VCaP (cell line): ENCODE measurements at regions not wholly inside any gene's neighbourhood (a gene's known extent, or its start where the extent isn't known, plus 50 kb on each side); places are given as distances from the start of the nearest gene placed in this dataset.

Experiments
- H3K27ac ChIP-seq: fragments of 450-650 bp; 2 replicates; pipeline ENCODE4 v1.5.1; 2017
- TF ChIP-seq, protein P1 (sequence below): fragments of 450-650 bp; conservative IDR thresholded peaks from 2 replicates; pipeline ENCODE4 v1.5.1; 2017; ENCODE audit warnings: mild to moderate bottlenecking, moderate library complexity

DNA sequence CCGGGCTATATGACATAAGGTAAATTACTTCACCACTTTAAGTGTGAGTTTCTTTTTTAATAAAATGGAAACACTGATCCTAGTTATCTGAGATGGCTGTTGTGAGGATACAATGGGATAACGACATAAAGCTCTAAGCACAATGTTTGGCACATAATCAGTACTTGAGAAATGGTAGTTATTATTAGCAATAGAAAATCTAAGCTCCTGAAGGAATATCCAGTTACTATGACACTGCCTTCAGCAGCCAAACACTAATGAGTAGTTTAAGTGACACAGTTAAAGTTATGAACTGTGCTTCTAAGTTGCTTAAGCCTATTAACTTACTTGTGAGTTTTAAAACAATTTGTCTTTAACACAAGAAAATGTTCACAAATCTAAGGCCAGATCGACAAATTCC is 96.8 kb downstream of the ELAPOR2 start:
- TF ChIP-seq, protein P1, sequence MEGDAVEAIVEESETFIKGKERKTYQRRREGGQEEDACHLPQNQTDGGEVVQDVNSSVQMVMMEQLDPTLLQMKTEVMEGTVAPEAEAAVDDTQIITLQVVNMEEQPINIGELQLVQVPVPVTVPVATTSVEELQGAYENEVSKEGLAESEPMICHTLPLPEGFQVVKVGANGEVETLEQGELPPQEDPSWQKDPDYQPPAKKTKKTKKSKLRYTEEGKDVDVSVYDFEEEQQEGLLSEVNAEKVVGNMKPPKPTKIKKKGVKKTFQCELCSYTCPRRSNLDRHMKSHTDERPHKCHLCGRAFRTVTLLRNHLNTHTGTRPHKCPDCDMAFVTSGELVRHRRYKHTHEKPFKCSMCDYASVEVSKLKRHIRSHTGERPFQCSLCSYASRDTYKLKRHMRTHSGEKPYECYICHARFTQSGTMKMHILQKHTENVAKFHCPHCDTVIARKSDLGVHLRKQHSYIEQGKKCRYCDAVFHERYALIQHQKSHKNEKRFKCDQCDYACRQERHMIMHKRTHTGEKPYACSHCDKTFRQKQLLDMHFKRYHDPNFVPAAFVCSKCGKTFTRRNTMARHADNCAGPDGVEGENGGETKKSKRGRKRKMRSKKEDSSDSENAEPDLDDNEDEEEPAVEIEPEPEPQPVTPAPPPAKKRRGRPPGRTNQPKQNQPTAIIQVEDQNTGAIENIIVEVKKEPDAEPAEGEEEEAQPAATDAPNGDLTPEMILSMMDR, result no peak
- H3K27ac ChIP-seq, result no peak overlapping the region

DNA sequence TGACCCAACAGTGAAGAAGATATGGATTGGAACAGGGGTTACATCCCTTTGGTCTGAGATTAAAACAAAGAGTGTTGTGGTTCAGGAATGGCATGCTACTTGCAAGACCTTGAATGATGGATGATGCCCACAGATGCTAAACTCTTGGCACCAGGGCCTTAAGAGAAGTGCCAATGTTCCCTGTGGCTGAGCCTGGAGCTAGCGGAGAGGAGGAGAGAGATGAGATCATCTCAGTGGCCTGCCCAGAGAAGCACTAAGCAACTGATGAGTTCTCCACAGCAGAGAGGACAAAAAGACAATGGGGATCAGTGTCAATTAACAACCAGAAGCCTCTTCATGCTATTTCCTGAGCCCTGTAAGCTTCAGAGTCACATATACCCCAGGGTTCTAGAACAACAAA is 97.8 kb downstream of the ELAPOR2 start:
- H3K27ac ChIP-seq, result no peak overlapping the region
- TF ChIP-seq, protein P1, result no peak

DNA sequence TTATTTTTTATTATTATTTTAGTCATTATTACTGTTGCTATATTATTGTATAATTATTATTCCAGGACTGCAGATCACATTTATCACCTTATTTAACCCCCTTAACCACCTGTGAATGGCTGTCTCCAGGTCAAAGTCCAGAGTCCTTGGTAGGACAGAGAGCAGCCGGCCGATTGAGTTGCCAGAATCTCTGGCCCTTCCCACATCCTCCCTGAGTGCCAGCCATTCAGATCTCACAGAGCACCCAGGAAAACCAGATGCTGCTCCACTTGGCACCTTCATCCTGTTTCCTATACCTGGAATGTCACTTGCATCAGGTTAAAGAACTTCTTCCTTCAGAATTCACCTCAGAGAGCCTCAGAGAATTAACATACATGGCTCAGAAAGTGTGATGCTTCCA is 101.1 kb downstream of the ELAPOR2 start:
- H3K27ac ChIP-seq, result no peak overlapping the region
- TF ChIP-seq, protein P1, result no peak

DNA sequence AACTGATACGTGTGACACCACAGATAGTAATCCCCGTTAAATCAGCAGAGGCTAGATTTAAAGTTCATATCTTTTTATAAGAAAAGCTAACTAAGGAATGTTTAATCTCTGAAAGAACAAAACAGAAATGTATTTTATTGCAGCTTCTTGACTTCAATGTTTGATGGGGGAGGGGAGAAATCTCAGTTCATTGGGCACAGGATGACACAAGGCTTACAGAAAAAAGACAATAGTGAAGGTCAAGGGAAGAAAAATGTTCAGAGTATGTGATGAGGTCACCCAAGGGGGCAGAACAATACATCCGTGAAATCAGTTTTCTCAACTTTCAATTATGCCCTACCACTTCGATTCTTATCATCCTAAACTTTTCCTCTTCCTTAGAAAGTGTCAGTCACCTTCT is 102.9 kb downstream of the ELAPOR2 start:
- TF ChIP-seq, protein P1, result no peak
- H3K27ac ChIP-seq, result no peak overlapping the region

DNA sequence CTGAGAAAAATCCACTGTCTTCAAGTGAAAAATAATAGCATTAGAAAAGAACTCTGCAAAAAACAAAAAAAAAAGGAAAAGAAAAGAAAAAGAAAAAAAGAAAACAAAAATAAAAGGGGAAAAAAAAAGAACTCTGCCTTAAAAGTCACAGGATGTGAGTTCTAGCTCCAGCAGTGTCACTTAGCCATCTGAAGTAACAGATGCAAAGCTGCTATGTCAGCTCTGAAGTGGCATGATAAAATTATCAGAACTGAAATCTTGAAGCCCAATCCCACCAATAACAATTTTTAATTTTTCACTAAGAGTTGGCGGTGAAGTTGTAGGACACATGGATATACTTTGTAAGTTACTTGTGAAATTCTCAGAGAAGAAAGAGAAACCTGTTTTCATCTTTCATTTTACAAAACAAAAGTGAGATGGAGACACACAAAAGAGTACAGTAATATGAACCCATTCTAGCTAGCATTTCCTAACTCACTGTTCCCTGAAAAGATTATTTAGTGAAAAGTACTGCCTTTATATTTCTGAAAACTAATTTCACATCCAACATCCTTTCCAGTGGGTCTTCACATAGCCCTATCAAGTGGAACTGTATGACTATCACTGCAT is 103.5 kb downstream of the ELAPOR2 start:
- no peak overlapping the region for H3K27ac ChIP-seq
- TF ChIP-seq, protein P1, result no peak

DNA sequence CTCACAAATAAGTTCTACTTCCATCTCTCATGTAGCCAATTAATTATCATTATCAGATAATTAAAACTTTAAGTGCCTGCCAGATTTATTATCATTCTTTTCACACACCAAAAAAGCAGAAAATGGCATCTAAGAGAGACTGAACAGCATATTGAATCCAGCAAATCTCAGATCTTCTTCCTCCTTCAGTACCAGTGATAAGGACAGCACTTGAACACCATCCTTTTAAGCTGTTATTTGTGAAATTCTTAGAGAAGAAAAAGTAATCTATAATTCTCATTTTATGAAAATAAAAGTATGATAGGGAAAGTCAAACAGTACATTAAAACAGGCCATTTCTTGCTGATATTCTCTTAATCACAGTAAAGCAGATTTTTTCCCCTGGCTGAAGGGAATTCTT is 104.5 kb downstream of the ELAPOR2 start:
- H3K27ac ChIP-seq, result no peak overlapping the region

DNA sequence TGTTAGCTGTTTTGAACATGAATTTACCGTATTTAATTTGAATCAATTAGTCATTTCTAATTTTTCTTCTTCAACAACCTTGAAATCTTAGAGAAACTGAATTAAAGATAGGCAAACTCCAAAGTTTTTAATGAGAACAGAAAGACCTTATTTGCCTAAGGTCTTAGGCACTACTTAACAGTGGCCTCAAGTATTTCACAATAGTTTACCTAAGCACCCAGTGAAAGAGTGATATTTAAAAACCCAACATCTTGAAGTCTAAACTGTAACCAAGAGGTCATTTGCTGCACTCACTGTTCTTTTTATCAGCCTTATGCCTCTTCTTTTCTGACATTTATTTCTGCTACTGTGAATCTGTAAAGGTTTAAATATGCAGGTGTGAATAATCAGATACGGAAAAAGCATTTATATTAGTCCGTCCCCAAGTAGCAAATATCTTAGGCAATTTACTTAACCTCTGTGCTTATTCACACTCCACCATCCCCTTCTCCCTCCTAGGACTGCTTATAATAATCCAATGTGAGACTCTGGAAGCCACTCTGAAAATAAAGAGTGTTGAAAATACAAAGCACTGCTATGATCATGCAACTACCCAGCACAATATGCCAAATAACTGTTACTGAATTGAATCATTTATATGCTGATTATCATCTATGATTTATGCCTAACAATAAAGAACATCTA is 105.7 kb downstream of the ELAPOR2 start:
- TF ChIP-seq, protein P1, result no peak
- H3K27ac ChIP-seq, result no peak overlapping the region

More for the DNA sequence above, 104.5 kb downstream of the ELAPOR2 start:
- TF ChIP-seq, protein P1, result no peak
